ENCODE measurements at regions not wholly inside any gene's neighbourhood (a gene's known extent, or its start where the extent isn't known, plus 50 kb on each side); places are given as distances from the start of the nearest gene placed in this dataset.

DNA sequence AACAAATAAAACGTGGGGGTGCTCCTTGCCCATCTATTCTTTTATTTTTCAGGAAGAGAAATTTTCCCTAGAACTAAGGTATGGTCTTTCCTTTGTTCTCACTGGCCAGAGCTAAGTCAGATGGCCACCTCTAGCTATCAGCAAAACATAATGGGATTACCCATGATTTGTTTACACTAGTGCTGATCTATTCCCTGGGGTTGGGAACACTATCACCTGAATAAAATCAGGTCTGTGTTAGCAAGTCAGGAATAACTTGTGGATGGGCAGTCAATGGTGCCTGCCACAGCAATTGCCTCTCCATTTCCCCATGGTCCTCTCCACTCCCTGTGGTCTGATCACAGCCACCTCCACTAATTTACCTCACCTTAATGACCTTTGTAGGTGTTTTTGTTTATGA, 181.7 kb upstream of the CADPS start (continued):
- no peak for TF ChIP-seq STAT6 (CRISPR knock-in tag; conservative IDR thresholded peaks at IDR 0.05; ENCODE audit: low read depth)
- TF ChIP-seq ZBTB21 (CRISPR knock-in tag; IDR thresholded peaks at IDR 0.05; ENCODE audit: borderline replicate concordance), result no peak
- TF ChIP-seq ATF2 (CRISPR knock-in tag; IDR thresholded peaks at IDR 0.05; ENCODE audit: borderline replicate concordance, low read depth), result no peak
- no peak for TF ChIP-seq E2F5 (CRISPR knock-in tag; IDR thresholded peaks at IDR 0.05)
- no peak for TF ChIP-seq TEAD1 (CRISPR knock-in tag; IDR thresholded peaks at IDR 0.05)
- no peak for TF ChIP-seq ESRRA (CRISPR knock-in tag; IDR thresholded peaks at IDR 0.05; ENCODE audit: borderline replicate concordance)

GRCh38 chr3:63060412-63060811, 185.2 kb upstream of the CADPS start:
- ChIA-PET POLR2A (no interaction called here), CTCF (no interaction called here)
- Mint-ChIP-seq H3K9me3 (no peaks in the 10 kb centered on the region), H3K36me3 (no peaks in the 10 kb centered on the region), H3K27me3 (ENCODE audit: low read depth) (no peaks in the 10 kb centered on the region), H3K4me1 (peaks cover 26% of the 10 kb centered on the region), H3K27ac (no peak overlapping the region), H3K4me3 (no peak overlapping the region)
- ATAC-seq, result no peak
- TF ChIP-seq ZNF671 (CRISPR knock-in tag; IDR thresholded peaks at IDR 0.05) (no peak), STAT6 (CRISPR knock-in tag; conservative IDR thresholded peaks at IDR 0.05; ENCODE audit: low read depth) (no peak), ZNF219 (CRISPR knock-in tag; IDR thresholded peaks at IDR 0.05; ENCODE audit: borderline replicate concordance) (no peak)
- TF ChIP-seq, protein P1, sequence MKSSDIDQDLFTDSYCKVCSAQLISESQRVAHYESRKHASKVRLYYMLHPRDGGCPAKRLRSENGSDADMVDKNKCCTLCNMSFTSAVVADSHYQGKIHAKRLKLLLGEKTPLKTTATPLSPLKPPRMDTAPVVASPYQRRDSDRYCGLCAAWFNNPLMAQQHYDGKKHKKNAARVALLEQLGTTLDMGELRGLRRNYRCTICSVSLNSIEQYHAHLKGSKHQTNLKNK (CRISPR knock-in tag; IDR thresholded peaks at IDR 0.05), result no peak
- no peak for DNase-seq (ENCODE audit: low spot score)

DNA sequence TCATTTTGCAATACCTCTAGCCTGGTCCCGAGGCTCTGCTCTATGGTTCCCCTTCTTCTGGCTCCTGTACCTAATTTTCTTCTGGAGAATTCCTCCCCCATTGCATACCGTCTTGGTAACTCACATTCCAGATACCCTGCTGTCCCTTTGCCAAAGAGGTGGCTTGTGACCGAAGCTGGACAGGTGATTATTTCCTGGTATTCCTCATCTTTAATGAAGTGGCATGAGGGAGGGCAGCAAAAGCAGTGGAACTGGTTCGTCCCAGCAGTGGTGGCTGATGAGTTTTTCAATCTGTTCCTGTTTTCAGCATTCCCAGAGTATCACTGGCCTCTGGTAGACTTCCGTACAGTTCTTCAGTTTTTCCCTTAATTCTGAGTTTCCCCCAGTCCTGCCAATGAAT, 186.2 kb upstream of the CADPS start:
- no peak overlapping the region for H3K4me3 Mint-ChIP-seq
- ATAC-seq (peak; percentile 28; the same call in 1 of the 2 replicates), DNase-seq (ENCODE audit: low spot score) (no peak)
- no peak overlapping the region for H3K27ac Mint-ChIP-seq
- ChIA-PET CTCF (no interaction called here), POLR2A (interaction anchor here (0.6 kb wide), 1 partner anchor 50 kb away, joined by 3 read pairs; no protein-coding TSS in a partner anchor)
- H3K36me3 Mint-ChIP-seq, result no peaks in the 10 kb centered on the region
- H3K27me3 Mint-ChIP-seq (ENCODE audit: low read depth), result no peaks in the 10 kb centered on the region
- TF ChIP-seq ATF3 (CRISPR knock-in tag; conservative IDR thresholded peaks at IDR 0.05), result no peak
- no peak for TF ChIP-seq NFYB (CRISPR knock-in tag; conservative IDR thresholded peaks at IDR 0.05; ENCODE audit: low read depth)
- no peak for TF ChIP-seq NR3C1 (CRISPR knock-in tag; conservative IDR thresholded peaks at IDR 0.05; ENCODE audit: low read depth)
- TF ChIP-seq E2F5 (CRISPR knock-in tag; IDR thresholded peaks at IDR 0.05), result no peak
- no peak for TF ChIP-seq SP1 (CRISPR knock-in tag; conservative IDR thresholded peaks at IDR 0.05)
- TF ChIP-seq MXD4 (CRISPR knock-in tag; IDR thresholded peaks at IDR 0.05; ENCODE audit: borderline replicate concordance), result no peak
- H3K4me1 Mint-ChIP-seq, result peaks cover 26% of the 10 kb centered on the region
- H3K9me3 Mint-ChIP-seq, result no peaks in the 10 kb centered on the region
